Aorta (tissue), 5 donors: ENCODE measurements at regions not wholly inside any gene's neighbourhood (a gene's known extent, or its start where the extent isn't known, plus 50 kb on each side); places are given as distances from the start of the nearest gene placed in this dataset.
"Not testable (repeated sequence)": the region's sequence is repeated elsewhere in the genome, so short reads cannot be mapped to it uniquely, and the experiment has no call there.

Experiments used
- ATAC-seq: fragments of 200-7000 bp; cut with Tn5 transposase; one replicate; pipeline ENCODE4 v1.9.1; 2022; ENCODE audit warnings: moderate library complexity; ENCODE audit not compliant: low FRiP score
- DNase-seq, 2 donors: peaks; one replicate each; pipeline ENCODE4 v3.0.0-alpha.2; 2020
- H3K27ac ChIP-seq, 2 donors: one replicate each; pipeline ENCODE4 v1.5.1; 2013; ENCODE audit warnings: low read length in 2 of 2, mild to moderate bottlenecking in 2 of 2, moderate library complexity in 2 of 2, control low read depth in 1 of 2, inconsistent platforms in 1 of 2, low read depth in 1 of 2
- H3K27me3 ChIP-seq, 2 donors: one replicate each; pipeline ENCODE4 v1.6.1; 2013; ENCODE audit warnings: control low read depth in 1 of 2, low read length in 1 of 2, mild to moderate bottlenecking in 1 of 2, moderate library complexity in 1 of 2; ENCODE audit not compliant: insufficient read depth in 2 of 2, control insufficient read depth in 1 of 2
- H3K36me3 ChIP-seq, 2 donors: one replicate each; pipeline ENCODE4 v1.6.1; 2013; ENCODE audit warnings: control low read depth in 1 of 2, low read length in 1 of 2, mild to moderate bottlenecking in 1 of 2; ENCODE audit not compliant: insufficient read depth in 2 of 2, control insufficient read depth in 1 of 2
- H3K4me1 ChIP-seq, 2 donors: one replicate each; pipeline ENCODE4 v1.6.1; 2013; ENCODE audit warnings: low read length in 2 of 2, control low read depth in 1 of 2, mild to moderate bottlenecking in 1 of 2, moderate library complexity in 1 of 2; ENCODE audit not compliant: insufficient read depth in 2 of 2, control insufficient read depth in 1 of 2
- H3K4me3 ChIP-seq, 2 donors: one replicate each; pipeline ENCODE4 v1.5.1; 2013; ENCODE audit warnings: low read length in 2 of 2, control low read depth in 1 of 2, mild to moderate bottlenecking in 1 of 2
- H3K9me3 ChIP-seq: one replicate; pipeline ENCODE4 v1.6.1; 2013; ENCODE audit warnings: mild to moderate bottlenecking, low read length; ENCODE audit not compliant: control insufficient read depth
- WGBS, 2 donors: extraction: QIAGEN DNeasy Blood & Tissue Kit; methylation state at CpG; one replicate each; pipeline ENCODE4 v1.1.7; 2013; 5-methylcytosine and 5-hydroxymethylcytosine counted together
- intact Hi-C, 2 donors: fragments of 100-400 bp; cut with DNase I; formaldehyde crosslinking; loops; one replicate each; pipeline versions ENCODE4 v1.14.2 to v1.15.0; 2022
- donor health status: healthy with polysubstance abuse.
- donor health status: Bipolar disorder and iron deficiency.
- donor health status: DM: no; HTN: no; CAD: no.
- donor health status: DM: no; HTN: no; CAD: no.
- donor health status: DM: yes; HTN: yes; CAD: no.

DNA sequence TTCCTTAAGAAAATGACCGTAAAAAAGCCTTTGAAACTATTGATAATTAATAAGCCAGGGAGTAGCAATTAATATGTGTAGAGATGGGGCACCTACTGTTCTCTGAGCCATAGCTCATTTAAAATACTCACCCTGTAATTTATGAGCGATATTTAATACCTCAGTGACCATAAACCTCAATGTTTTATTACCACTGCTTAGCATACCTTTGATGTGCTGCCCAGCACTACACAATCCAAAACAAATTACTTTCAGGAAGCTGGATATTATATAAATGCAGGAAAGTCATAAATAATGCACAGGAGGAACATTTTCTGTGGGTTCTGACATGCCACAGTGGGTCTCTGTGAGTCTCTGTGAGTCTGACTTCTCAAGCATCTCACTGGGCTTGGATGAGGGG lies 166.1 kb upstream of the RPL34 start:
- no peaks in the 10 kb centered on the region for H3K9me3 ChIP-seq
- no peak overlapping the region for H3K4me3 ChIP-seq
- 85 to 92% methylated on average over 2 of the region's 2 CpGs for WGBS, 2 donors
- no peak for ATAC-seq
- intact Hi-C loops = no loop called here
- H3K27ac ChIP-seq = no peak overlapping the region
- DNase-seq = no peak
- no peaks in the 10 kb centered on the region for H3K36me3 ChIP-seq
- H3K27me3 ChIP-seq = no peaks in the 10 kb centered on the region
- no peaks in the 10 kb centered on the region for H3K4me1 ChIP-seq

DNA sequence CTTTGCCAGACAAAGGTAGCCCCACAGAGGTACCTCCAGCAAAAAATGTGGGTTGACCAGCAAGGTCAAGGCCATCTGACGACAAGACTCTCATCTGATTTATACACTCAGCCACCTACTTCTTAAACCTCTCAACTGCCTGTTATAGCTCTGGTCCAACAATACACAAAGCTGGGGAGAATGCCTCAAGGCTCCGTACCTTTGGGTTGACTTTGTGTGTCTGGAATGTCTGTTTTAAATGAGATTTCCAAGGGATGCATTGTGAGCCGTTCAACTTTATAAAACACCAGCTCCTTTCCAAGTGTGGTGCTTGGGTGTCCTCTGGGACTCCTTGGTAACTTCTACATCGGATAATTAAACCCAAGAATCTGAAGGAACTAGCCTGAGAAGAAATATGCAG lies 167.0 kb upstream of the RPL34 start:
- Histone ChIP-seq H3K4me1 (no peaks in the 10 kb centered on the region), H3K27ac (no peak overlapping the region), H3K27me3 (no peaks in the 10 kb centered on the region), H3K4me3 (no peak overlapping the region), H3K36me3 (no peaks in the 10 kb centered on the region), H3K9me3 (no peaks in the 10 kb centered on the region)
- intact Hi-C loops = no loop called here
- DNase-seq (no peak), ATAC-seq (no peak)
- WGBS, 2 donors = 48 to 53% methylated on average over 4 of the region's 4 CpGs

DNA sequence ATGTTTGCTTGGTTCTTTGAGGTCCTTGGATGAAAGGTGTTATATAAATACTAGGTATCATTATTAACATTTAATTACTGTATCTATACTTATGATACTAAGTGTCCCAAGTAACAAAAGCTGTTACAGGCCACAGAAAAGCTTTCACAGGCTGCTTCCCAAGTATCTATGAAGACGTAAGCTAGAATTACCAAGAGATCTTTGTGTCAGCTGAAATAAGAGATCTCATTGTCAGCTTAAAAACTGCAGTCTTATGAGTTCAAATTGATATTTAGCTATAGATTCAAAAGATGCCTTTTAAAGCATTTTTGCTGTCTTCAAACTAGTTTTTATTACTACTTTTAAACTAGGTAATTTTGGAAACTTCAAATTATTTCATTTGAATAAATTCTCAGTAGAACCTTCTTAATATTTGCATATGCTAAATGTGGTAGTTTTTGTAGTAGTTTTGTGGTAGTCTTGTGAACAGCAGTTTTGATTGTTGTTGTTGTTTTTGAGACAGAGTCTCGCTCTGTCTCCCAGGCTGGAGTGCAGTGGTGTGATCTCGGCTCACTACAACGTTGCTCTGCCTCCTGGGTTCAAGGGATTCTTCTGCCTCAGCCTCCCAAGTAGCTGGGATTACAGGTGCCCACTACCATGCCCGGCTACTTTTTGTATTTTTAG lies 170.0 kb upstream of the RPL34 start:
- no peaks in the 10 kb centered on the region for H3K27me3 ChIP-seq
- no peaks in the 10 kb centered on the region for H3K9me3 ChIP-seq
- WGBS, 2 donors = 75 to 78% methylated on average over 5 of the region's 5 CpGs
- no peak overlapping the region for H3K27ac ChIP-seq
- ATAC-seq = no peak
- no peaks in the 10 kb centered on the region for H3K4me1 ChIP-seq
- intact Hi-C loops = no loop called here
- no peak for DNase-seq
- no peaks in the 10 kb centered on the region for H3K36me3 ChIP-seq
- no peak overlapping the region for H3K4me3 ChIP-seq

DNA sequence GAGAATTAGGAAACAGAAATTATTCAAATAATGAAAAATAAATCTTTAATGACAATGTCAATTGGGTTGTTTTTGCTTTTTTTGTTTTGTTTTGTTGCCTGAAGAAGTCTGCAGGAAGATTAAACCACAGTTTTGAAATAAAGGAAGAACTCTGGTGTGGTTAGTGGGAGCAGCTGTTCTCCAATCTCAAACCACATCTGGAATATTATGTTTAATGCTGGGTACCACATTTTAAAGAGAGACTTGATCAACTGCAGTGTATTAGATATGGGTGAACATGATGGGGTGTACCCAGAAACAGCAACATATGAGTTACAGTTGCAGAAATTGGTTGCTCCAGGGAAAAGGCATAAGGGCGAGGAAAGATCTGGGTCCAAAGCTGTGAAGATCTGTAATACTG lies 171.2 kb upstream of the RPL34 start:
- DNase-seq (no peak), ATAC-seq (no peak)
- Histone ChIP-seq H3K36me3 (no peaks in the 10 kb centered on the region), H3K27me3 (no peaks in the 10 kb centered on the region), H3K9me3 (no peaks in the 10 kb centered on the region), H3K4me3 (no peak overlapping the region), H3K4me1 (no peaks in the 10 kb centered on the region), H3K27ac (no peak overlapping the region)
- intact Hi-C loops = no loop called here
- WGBS, 2 donors = 90 to 100% methylated on average over 1 of the region's 1 CpG

DNA sequence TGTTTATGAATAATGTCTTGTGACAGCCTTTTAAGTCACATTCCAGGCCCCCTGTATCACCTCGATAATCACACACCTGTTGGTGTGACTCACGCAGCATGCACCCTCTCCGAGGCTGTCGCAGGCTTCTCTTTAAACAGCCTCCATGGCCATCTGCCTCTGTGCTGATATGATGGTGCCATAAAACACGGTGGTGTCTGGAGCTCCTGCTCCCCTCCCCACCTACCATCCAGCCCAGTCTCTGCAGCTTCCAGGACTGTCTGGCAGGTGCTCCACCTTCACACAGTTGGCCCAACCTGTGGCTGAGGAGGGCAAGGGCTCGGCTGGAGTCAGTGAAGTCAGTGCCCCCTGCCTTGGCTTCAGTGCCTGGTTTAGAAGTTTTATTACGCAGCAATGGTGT lies 173.8 kb upstream of the RPL34 start:
- Histone ChIP-seq H3K27ac (no peak overlapping the region), H3K36me3 (no peaks in the 10 kb centered on the region), H3K27me3 (no peaks in the 10 kb centered on the region), H3K4me1 (no peaks in the 10 kb centered on the region), H3K9me3 (peaks cover 1% of the 10 kb centered on the region), H3K4me3 (no peak overlapping the region)
- intact Hi-C loops = no loop called here
- DNase-seq (no peak), ATAC-seq (no peak)
- WGBS, 2 donors = 40 to 55% methylated on average over 7 of the region's 7 CpGs

DNA sequence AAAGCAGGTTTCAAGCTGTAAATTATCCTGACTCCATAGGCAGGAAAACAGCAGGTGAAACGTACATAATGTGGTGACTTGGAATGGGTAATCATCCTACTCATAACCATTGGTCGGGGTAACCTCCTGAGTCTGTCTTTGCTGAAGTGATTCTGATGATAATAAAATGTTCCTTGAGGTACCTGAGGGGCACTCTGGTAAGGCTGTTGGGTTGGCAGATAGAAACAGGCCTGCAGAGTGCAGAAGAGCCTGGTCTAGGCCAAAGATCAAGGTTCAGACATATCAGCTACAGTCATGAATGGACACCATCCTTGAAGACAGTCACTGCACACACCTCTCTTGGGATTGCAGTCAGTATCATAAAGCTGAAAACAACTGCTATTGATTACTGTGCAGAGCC lies 174.7 kb upstream of the RPL34 start:
- intact Hi-C loops = no loop called here
- ATAC-seq = no peak
- Histone ChIP-seq H3K4me1 (no peaks in the 10 kb centered on the region), H3K27me3 (no peaks in the 10 kb centered on the region), H3K4me3 (no peak overlapping the region), H3K36me3 (no peaks in the 10 kb centered on the region), H3K27ac (no peak overlapping the region), H3K9me3 (peaks cover 1% of the 10 kb centered on the region)
- no peak for DNase-seq
- WGBS, 2 donors = 82 to 86% methylated on average over 2 of the region's 2 CpGs

DNA sequence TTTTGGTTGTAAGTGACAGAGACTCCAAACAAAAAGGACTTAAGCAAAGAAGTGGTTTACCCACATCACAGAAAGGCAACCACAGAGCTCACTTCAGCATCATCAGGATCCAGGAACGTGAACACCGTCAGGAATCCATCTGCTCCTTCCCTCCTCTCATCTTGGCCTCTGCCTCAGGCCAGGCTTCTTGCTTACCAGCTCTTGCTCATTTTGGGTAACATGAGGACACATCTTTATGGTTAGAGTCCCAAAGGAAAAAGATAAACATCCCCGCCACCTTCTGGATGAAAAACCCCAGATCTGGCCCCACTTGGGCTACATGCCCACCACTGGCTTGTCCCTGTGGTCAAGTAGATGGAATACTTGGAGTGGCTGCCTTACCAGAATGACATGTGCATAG lies 176.8 kb upstream of the RPL34 start:
- no peaks in the 10 kb centered on the region for H3K4me1 ChIP-seq
- intact Hi-C loops = no loop called here
- H3K27me3 ChIP-seq = no peaks in the 10 kb centered on the region
- no peaks in the 10 kb centered on the region for H3K36me3 ChIP-seq
- DNase-seq (no peak), ATAC-seq (no peak)
- H3K27ac ChIP-seq = no peak overlapping the region
- no peak overlapping the region for H3K4me3 ChIP-seq
- H3K9me3 ChIP-seq = peaks cover 1% of the 10 kb centered on the region
- WGBS, 2 donors = 76 to 81% methylated on average over 3 of the region's 3 CpGs

DNA sequence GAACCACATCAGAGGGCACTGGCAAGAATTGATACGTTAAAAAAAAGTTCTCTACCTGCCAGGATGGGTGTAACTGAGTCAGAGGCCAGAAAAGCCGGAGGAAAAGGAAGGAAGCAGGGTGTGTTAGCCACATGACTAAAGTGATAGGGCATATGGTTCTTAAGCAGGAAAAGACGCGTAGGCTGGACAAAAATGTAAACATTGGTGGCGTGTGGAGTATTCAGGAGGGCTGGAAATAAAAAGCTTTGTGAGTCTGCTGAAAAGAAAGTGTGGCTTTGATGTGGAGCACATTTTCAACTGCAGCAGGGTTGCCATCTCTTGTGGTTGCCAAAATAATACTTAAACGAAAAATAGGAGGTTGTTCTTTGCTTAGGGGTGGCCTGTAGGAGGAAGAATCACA lies 186.5 kb upstream of the RPL34 start:
- WGBS, 2 donors = 23% methylated on average over 6 of the region's 6 CpGs
- no peaks in the 10 kb centered on the region for H3K36me3 ChIP-seq
- no peaks in the 10 kb centered on the region for H3K9me3 ChIP-seq
- H3K4me1 ChIP-seq = no peaks in the 10 kb centered on the region
- DNase-seq = no peak
- no peak overlapping the region for H3K27ac ChIP-seq
- H3K27me3 ChIP-seq = no peaks in the 10 kb centered on the region
- no peak overlapping the region for H3K4me3 ChIP-seq
- intact Hi-C loops = no loop called here
- no peak for ATAC-seq

DNA sequence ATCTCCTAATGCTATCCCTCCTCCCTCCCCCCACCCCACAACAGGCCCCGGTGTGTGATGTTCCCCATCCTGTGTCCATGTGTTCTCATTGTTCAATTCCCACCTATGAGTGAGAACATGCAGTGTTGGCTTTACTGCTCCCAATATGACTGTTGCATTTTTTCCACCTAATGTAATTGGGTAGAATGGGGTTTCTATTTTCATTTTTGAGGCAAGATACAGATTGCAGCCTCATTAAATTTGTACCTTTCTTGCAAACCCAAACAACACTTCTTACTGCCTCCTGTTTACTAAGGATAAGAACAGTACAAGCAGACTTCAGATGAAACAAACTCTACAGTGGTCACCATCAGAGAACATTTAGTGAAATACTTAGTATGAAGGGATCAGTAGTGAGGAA lies 187.0 kb upstream of the RPL34 start:
- H3K27me3 ChIP-seq, H3K27ac ChIP-seq, DNase-seq, H3K36me3 ChIP-seq, H3K4me1 ChIP-seq, ATAC-seq, intact Hi-C loops, H3K9me3 ChIP-seq, H3K4me3 ChIP-seq: not testable (repeated sequence)
- 78 to 100% methylated on average over 1 of the region's 1 CpG for WGBS, 2 donors
